Fibroblast of skin of left quadriceps (primary cell): ENCODE measurements at regions not wholly inside any gene's neighbourhood (a gene's known extent, or its start where the extent isn't known, plus 50 kb on each side); places are given as distances from the start of the nearest gene placed in this dataset.

Experiments used
- DNase-seq, 2 experiments: peaks; one replicate each; pipeline ENCODE4 v3.0.0-alpha.2; 2013; ENCODE audit warnings: low read depth in 2 of 2

GRCh38 chr10:10624567-10624962, 393.1 kb upstream of the CELF2 start:
- no peak for DNase-seq

DNA sequence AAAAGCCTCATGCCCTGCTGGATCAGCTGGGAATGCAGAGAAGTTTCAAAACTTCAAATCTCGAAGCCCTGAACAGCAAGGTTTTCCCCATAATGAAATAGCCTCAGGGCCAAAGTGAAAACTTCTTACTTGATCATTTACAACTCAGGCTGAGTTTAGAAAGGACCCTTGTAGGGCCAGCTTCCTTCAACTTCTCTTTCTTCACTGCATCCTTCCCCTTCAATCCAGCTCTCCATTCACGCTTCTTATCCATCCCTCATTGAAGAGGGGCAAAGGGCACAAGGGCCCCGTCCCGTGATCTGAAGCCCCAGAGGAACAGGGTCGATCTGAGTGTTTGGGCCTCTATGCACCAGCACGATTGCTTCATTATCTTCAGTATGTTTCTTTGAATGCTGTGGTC, 392.2 kb upstream of the CELF2 start:
- no peak for DNase-seq

DNA sequence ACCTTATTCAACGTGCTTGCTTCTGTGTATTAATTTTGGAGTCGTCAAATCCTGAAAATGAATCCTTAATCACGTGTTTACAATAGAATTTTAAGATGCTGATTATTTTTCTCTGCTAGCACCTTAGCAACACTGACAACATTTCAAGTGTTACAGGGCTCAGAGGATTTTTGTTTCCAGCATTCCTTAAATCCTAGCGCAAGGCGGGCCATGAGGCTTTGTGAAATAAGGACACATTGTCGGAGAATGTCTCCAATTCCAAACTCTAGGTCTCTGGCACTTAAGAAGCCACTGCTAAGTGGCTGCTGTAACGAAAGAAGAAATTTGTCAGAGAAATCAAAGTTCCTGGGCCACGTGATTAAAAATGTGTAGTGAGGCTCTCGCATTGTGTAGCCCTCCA, 390.9 kb upstream of the CELF2 start:
- no peak for DNase-seq

- DNase-seq: no peak
Measured at GRCh38 chr10:10627414-10627813, 390.3 kb upstream of the CELF2 start.

DNA sequence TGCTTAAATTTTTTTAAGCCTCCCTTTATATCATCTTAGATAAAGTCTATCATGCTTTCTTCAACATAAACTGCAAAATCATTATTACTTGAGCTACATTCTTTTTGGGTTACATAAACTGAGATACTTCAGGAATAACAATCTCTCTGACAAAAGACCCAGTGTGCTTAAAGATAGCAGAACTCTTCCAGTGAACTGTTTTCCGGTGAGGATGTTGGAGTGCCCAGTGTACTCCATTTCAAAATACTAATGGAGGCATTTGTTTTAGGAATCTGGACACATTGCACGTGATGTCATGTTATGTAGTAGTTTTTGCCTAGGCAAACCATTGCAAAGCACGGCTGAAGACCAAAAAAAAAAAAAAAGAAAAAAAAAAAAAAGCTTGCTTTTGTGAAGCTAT, 388.2 kb upstream of the CELF2 start:
- no peak for DNase-seq

DNA sequence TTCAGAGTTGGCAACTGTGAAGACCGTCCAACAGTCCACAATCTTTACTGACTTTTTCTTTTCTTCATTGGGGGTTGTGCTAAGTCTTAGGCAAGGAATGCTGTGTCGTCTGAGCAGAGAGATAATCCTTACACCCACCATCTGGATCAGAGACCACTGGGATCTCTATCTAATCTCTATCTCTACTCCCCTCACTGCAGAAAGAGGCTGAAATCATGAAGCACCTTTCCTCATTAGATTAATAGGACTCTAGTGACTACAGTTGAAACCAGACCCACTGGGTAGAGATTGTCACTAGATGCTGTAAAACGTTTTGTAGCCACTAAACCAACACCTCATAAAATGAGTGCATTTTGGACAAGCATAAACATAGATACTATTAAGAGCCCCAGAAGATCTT, 387.4 kb upstream of the CELF2 start:
- no peak for DNase-seq

DNA sequence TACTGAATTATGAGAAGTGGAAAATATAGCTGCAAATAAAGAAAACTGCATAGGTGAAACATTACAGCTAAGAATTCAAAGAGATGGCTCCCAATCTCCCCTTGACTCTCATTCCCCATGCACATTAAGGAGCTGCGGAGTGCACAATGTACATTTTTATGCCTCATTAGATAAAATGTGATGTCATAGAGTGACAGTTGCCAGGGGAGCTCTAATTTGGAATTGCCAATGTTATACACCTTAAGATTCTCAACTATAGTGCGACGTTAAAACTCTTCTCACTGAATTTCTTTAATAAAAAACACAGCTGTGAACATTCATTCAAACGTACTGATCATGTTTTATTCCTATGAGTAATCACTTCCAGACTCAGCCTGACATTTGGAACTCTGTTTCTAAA, 386.9 kb upstream of the CELF2 start:
- DNase-seq: no peak

GRCh38 chr10:10642189-10642588, 375.5 kb upstream of the CELF2 start:
- DNase-seq: no peak

- DNase-seq: no peak
Measured at GRCh38 chr10:10642751-10643150, 374.9 kb upstream of the CELF2 start.

- DNase-seq: peak in 1 of 2 experiments; percentile 31
Measured at GRCh38 chr10:10644008-10644646, 373.5 kb upstream of the CELF2 start.

DNA sequence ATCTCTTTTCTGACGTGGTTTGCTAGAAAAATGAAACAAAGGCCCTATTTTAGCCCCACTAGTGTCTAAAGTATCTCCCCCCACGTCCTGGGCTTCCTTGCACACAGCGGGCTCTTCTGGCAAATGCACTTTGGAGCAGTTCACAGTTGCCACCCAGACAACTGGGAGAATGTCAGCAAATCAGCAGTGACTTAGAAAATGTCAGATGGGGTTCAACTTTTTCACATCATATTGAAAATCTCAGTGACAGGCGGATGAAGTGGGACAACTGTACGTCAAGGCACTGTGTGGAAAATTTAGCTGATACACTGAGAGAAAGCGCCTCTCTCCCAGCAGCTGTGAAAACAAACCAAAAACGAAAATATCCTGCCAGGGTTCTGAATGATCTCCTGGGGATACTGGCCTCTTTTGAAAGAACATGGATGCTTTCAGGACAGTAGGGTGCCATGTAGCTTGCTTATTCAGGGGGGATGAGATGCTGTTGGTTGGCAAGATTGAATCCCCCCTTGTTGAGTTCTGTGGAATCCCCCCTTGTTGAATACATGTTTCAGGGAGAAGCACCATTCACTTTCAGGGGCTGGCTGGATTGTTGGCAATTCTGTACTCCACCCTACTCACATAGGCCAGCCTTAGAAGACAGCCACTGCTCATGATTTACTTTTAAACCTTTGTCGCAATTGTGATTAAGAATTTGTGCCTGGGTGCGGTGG, 372.8 kb upstream of the CELF2 start:
- DNase-seq: no peak

DNA sequence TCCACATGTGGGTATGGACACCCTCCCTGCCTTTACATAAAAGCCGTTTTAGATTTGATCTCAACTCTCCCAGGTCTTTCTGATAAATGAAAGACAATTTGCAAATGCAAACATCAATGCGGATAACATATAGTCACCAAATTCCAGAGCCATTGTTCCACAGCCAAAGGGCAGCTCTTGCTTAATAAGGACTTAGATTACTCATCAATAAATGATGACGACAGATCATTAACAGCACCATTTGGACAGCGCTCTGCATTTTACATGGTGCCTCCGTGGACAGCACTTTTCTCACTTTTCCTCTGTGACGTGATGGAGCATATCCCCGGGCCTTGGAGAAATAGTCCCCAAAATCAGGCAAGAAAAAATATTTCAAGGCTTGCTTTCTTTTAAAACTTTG, 370.3 kb upstream of the CELF2 start:
- DNase-seq: no peak

GRCh38 chr10:10657139-10657760, 360.4 kb upstream of the CELF2 start:
- DNase-seq: peak in 1 of 2 experiments; percentile 34

DNA sequence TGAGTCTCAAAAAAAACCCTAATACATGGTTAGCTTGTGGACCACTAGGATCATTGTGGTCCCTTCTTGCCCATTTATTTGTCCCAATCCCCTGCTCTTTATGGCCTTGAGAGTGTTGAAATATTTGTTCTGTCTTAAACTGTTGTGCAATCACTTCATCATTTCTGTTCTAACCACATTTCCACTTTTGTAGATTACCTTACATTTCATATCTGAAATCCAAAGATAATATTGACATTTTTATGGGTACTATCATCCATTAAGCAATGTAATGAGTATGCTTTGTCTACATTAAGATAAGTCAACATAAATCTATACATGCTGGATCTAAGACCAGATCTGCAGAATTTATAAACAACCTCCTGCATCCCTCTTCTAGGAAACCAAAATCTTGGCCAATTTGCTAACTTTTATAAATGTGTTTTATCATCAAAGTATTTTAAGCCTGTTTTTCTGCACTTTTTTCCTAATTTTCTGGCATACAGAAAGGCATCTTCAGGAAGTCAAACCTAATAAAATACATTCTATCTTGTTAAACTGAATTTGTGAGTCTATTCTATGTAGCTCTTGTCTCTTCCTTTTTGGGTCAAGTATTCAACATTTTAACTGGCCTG, 359.4 kb upstream of the CELF2 start:
- DNase-seq: peak; percentile 50 to 56

- no peak for DNase-seq
Measured at GRCh38 chr10:10660054-10660453, 357.6 kb upstream of the CELF2 start.

GRCh38 chr10:10661176-10661575, 356.5 kb upstream of the CELF2 start:
- DNase-seq: no peak

DNA sequence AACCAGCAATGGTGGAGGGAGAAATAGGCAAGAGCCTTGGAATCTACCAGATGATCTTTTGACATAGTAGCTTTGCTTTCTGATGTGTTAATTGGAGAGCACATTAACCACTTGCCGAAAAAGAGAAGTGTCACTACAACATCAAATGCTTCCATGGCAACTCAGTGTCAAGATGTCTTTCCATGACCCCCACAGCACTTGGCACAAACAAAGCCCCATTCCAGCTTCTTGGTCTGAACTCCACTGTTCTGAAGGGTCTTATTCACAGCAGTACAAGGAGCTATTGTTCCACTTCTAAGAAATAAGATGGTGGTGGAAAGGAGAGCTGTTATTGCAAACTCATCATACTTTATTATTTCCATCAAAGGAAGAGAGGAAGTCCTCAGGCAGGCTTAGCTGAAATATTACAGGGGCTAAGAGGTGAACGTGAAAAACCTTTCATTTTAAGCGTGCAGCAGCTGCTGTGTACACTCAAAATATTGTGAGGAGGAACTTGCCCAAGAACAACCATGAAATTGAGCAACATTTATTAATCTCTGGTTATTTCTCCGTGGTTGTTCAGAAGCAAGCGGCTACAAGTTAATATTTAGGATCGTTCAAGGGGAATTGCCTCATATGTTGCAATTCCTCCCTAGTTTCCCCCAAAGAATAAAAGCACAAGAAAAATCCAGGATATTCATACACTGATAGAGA, 354.8 kb upstream of the CELF2 start:
- no peak for DNase-seq

DNA sequence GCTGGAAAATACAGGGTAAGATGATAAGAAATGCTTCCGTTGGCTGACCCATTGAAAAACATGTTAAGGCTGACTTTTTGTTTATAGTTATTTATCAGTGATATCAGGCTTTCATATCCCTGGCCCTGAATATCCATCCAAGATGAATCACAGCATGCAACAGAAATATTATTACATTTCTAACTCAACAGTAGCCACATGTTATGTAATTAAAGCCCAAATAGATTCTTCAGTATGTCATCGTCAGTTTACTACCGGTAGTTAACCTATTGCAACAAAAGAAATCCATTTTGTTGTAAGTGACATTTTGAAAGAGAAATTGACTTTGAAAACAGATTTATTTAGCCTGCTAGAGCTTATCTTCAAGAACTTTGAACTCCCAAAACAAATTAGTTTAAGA, 354.1 kb upstream of the CELF2 start:
- no peak for DNase-seq

DNA sequence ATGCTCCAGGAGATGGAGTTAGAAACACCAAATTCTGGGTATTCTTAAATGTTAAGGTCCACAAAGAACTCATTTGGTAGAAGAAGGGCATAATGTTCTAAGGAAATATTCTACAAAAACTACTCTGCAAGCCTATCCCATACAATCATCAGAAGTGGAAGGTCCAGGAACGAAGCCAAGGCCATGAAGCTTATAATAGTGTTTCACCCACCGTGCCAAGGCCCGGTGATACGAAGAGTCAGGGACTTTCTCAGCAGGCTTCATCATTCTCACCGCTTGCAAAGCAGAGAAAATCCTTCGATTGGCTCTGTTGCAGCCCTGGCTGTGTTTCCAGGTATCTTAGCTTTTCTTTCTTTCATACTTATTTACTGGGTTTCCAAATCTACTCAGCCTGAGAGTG, 351.9 kb upstream of the CELF2 start:
- DNase-seq: no peak

- DNase-seq: no peak
Measured at GRCh38 chr10:10667466-10667865, 350.2 kb upstream of the CELF2 start.

DNA sequence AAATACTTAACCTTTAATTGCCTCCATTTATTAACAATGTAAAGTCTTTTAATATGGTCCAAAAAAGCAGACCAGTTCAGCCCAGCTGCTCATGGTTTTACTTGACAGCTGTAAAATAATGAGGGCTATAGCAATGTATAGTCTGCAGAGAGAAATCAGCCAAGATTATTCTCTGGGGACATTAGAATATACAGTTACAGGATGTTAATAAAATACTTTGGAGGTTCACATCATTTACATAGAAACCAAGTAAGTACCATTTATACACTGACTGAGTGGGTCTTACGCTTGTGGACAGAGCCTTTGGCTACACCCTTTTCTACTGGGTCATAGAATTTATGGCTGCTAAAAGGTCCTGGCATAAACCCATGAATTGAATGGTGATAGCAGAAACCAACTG, 340.7 kb upstream of the CELF2 start:
- DNase-seq: peak in 1 of 2 experiments; percentile 50

GRCh38 chr10:10677479-10677878, 340.2 kb upstream of the CELF2 start:
- DNase-seq: peak; percentile 53 to 59
